ENCODE measurements at regions not wholly inside any gene's neighbourhood (a gene's known extent, or its start where the extent isn't known, plus 50 kb on each side); places are given as distances from the start of the nearest gene placed in this dataset.

DNA sequence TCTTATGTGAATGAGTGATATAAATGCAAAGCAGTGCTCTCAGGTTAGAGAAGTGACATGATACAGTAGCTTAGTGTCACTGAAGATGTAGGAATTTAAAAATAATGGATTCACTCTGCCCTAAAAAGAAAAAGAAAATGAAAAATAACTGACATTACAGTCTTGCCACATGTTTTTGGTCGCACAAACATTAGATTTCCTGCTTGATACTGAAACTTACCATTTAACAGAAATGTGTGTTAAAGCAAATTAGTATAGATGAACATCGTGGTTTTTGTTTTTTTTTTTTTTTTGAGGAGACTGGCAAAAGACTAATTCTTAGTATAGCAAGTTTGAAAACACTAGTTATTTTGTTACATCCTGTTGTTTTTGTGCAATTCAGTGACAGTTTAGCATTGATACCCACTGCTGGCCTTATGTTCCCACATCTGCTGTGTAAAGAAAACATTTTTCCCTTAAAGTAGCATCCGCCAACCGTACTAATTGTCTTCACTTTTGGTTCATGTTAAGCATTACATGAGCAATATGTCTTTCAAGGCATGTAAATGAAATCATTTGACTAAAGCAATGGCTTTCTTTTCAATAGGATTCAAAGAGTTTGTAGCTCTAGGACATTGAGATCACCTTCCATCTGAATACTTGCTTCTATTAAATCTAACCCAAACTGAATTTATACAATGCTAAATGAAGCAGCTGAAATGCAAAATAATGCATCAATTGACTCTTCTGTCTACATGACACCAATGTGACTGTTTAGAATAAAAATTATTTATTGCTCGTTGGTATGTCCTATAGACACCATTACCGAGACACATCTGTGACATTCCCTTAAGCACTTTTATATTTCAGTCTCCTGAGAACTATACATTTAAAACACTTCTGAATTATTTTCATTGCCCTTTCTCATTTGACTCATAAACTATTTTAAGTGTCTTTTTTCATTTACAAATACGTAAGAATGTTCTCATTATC is 859.1 kb downstream of the MAT2B start:
- Histone ChIP-seq H3K4me3 (ENCODE audit: low read depth, low read length) (no peak overlapping the region), H3K27ac (ENCODE audit: low read depth, low read length) (no peak overlapping the region), H3K27me3 (ENCODE audit: control insufficient read depth, insufficient read depth, low read length) (no peaks in the 10 kb centered on the region), H3K9ac (ENCODE audit: low read length) (no peak overlapping the region), H3K9me3 (ENCODE audit: control insufficient read depth, insufficient read depth, low read depth, low read length) (no peaks in the 10 kb centered on the region), H3K36me3 (ENCODE audit: control insufficient read depth, insufficient read depth, low read length) (no peaks in the 10 kb centered on the region), H3K4me1 (ENCODE audit: control insufficient read depth, insufficient read depth, low read length) (no peaks in the 10 kb centered on the region)

DNA sequence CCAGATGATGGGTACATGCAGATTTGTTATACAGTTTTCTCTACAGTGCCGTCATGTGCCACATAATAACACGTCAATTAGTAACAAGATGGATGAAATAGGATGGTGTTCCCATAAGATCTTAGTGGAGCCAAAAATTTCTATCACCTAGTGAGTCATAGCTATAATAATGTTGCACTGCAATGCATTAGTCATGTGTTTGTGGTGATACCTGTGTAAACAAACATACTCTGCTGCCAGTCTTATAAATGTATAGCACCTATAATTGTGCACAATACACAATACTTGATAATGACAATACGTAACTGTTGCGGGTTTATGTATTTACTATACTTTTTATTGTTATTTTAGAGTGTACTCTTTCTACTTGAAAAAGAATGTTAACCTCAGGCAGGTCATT is 865.4 kb downstream of the MAT2B start:
- no peak overlapping the region for H3K9ac ChIP-seq (ENCODE audit: low read length)
- no peak overlapping the region for H3K4me3 ChIP-seq (ENCODE audit: low read depth, low read length)
- no peaks in the 10 kb centered on the region for H3K27me3 ChIP-seq (ENCODE audit: control insufficient read depth, insufficient read depth, low read length)

DNA sequence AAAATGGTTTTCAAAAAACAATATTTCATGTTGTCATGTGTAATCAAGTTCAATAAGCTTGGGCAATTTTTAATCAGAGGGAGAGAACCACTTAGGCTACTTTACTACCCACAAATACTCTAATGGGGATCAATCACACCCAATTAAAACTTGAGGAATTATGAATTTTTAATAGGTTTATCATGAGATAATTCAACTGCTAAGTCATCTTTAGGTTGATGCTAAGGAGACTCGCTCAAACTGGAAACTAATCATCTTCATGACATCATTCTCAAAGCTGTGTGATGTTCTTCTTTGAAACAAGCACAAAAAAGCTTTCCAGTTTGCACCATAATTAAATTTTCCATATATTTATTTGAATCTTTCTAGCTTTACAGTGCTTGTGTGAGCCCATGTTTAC is 867.5 kb downstream of the MAT2B start:
- Histone ChIP-seq H3K9me3 (ENCODE audit: control insufficient read depth, insufficient read depth, low read depth, low read length) (no peaks in the 10 kb centered on the region), H3K27ac (ENCODE audit: low read depth, low read length) (no peak overlapping the region), H3K9ac (ENCODE audit: low read length) (no peak overlapping the region), H3K36me3 (ENCODE audit: control insufficient read depth, insufficient read depth, low read length) (no peaks in the 10 kb centered on the region), H3K4me1 (ENCODE audit: control insufficient read depth, insufficient read depth, low read length) (no peaks in the 10 kb centered on the region), H3K4me3 (ENCODE audit: low read depth, low read length) (no peak overlapping the region), H3K27me3 (ENCODE audit: control insufficient read depth, insufficient read depth, low read length) (no peaks in the 10 kb centered on the region)

More for the DNA sequence above, 865.4 kb downstream of the MAT2B start:
- Histone ChIP-seq H3K36me3 (ENCODE audit: control insufficient read depth, insufficient read depth, low read length) (no peaks in the 10 kb centered on the region), H3K4me1 (ENCODE audit: control insufficient read depth, insufficient read depth, low read length) (no peaks in the 10 kb centered on the region), H3K27ac (ENCODE audit: low read depth, low read length) (no peak overlapping the region), H3K9me3 (ENCODE audit: control insufficient read depth, insufficient read depth, low read depth, low read length) (no peaks in the 10 kb centered on the region)

DNA sequence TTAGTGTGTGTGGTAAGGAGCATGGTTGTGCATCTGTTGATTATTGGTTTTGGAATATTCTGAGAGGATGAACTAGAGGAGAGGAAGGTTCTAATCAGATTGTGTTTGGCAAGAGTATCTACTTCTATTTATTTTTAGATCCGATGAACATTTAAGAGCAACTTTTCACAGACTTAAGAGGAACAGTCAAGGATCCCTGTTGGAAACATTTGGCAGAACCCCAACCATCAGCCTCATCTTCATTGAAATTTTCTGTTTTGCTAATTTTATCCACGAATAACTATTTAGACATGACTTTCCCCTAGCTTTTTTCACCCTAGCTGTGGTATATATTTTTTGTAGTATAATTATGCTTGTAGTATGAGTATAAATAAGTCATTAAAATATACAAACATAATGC is 868.5 kb downstream of the MAT2B start:
- Histone ChIP-seq H3K36me3 (ENCODE audit: control insufficient read depth, insufficient read depth, low read length) (no peaks in the 10 kb centered on the region), H3K9me3 (ENCODE audit: control insufficient read depth, insufficient read depth, low read depth, low read length) (no peaks in the 10 kb centered on the region), H3K27ac (ENCODE audit: low read depth, low read length) (no peak overlapping the region), H3K4me3 (ENCODE audit: low read depth, low read length) (no peak overlapping the region), H3K9ac (ENCODE audit: low read length) (no peak overlapping the region), H3K4me1 (ENCODE audit: control insufficient read depth, insufficient read depth, low read length) (no peaks in the 10 kb centered on the region), H3K27me3 (ENCODE audit: control insufficient read depth, insufficient read depth, low read length) (no peaks in the 10 kb centered on the region)

DNA sequence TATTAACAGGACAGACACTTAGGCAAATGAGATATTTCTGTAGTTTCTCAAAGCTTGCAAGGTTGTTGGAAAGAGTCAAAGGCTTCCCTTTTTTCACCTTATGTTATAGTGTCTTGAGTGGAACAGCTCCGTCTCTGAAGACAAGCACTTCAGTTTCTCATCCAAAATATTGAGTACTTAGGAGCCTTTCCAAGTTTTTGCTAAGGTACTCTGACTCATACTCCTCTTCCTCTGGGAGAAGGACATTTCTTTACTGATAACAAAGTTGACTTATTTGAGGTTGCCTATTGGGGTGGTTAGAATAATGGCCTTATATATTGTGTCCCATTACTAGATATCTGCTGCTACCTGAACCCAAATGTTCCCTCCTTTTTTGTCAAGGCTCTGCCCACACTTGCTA is 869.6 kb downstream of the MAT2B start:
- Histone ChIP-seq H3K4me3 (ENCODE audit: low read depth, low read length) (no peak overlapping the region), H3K27me3 (ENCODE audit: control insufficient read depth, insufficient read depth, low read length) (no peaks in the 10 kb centered on the region), H3K9me3 (ENCODE audit: control insufficient read depth, insufficient read depth, low read depth, low read length) (peaks cover 4% of the 10 kb centered on the region; the same call in 1 of the 2 replicates), H3K27ac (ENCODE audit: low read depth, low read length) (no peak overlapping the region), H3K4me1 (ENCODE audit: control insufficient read depth, insufficient read depth, low read length) (no peaks in the 10 kb centered on the region), H3K36me3 (ENCODE audit: control insufficient read depth, insufficient read depth, low read length) (no peaks in the 10 kb centered on the region), H3K9ac (ENCODE audit: low read length) (no peak overlapping the region)

DNA sequence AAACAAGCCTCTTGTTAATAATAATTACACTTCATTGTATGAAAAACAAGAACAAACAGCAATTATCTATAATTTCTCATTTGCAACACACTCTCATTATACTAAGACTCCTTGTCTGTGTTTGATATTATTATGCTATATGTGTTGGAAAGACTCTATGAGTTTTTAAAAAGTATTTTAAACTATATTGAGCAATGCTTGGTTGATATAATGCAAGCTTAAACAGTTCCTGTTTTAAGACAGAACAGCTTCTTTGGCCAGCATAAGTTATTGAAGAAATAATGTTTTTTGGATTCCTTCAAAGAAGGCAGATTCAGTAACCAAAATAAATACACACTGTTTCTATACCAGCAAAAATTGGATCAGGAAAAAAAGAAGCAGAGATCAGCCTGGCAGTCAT is 871.4 kb downstream of the MAT2B start:
- Histone ChIP-seq H3K36me3 (ENCODE audit: control insufficient read depth, insufficient read depth, low read length) (no peaks in the 10 kb centered on the region), H3K4me1 (ENCODE audit: control insufficient read depth, insufficient read depth, low read length) (no peaks in the 10 kb centered on the region), H3K9ac (ENCODE audit: low read length) (no peak overlapping the region), H3K4me3 (ENCODE audit: low read depth, low read length) (no peak overlapping the region), H3K27me3 (ENCODE audit: control insufficient read depth, insufficient read depth, low read length) (no peaks in the 10 kb centered on the region), H3K9me3 (ENCODE audit: control insufficient read depth, insufficient read depth, low read depth, low read length) (peaks cover 4% of the 10 kb centered on the region; the same call in 1 of the 2 replicates), H3K27ac (ENCODE audit: low read depth, low read length) (no peak overlapping the region)

DNA sequence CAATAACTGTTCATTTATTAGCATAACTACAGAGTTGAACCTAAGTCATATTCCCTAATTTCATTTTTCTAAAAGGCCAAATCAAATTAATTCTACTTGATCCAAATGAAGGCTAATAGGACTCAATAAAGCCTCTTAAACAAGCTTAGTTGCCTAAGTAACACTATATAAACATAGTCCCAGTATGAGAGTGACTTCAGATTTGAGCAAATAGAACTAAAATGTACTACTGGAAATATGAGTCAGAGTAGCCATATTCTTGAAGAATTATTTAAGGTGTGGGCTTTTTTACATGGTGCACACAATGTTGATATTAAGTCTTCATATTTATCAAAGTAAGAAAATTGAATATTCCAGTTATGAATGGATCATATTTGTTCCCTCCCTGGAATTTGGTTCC is 872.3 kb downstream of the MAT2B start:
- H3K36me3 ChIP-seq (ENCODE audit: control insufficient read depth, insufficient read depth, low read length): no peaks in the 10 kb centered on the region
- no peak overlapping the region for H3K27ac ChIP-seq (ENCODE audit: low read depth, low read length)
- no peak overlapping the region for H3K4me3 ChIP-seq (ENCODE audit: low read depth, low read length)
- H3K27me3 ChIP-seq (ENCODE audit: control insufficient read depth, insufficient read depth, low read length): no peaks in the 10 kb centered on the region
- H3K9me3 ChIP-seq (ENCODE audit: control insufficient read depth, insufficient read depth, low read depth, low read length): peaks cover 4% of the 10 kb centered on the region; the same call in 1 of the 2 replicates
- H3K4me1 ChIP-seq (ENCODE audit: control insufficient read depth, insufficient read depth, low read length): no peaks in the 10 kb centered on the region
- no peak overlapping the region for H3K9ac ChIP-seq (ENCODE audit: low read length)

DNA sequence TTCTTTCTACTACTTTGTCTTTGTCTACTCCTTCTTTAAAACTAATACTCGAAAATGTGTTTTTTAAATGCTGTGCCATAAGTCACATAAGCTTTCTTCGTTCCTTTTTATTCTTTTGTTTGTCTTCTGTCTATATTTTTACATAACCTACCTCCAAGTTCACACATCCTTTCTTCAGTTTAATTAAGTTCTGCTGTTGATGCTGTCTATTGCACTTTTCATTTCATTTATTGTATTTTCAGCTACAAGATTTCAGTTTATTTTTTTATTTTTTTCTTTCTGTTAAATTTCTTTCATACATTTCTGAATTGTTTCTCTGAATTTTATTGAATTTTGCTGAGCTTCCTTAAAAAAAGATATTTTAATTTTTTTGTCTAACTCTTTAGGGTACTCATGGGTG is 878.2 kb downstream of the MAT2B start:
- Histone ChIP-seq H3K27ac (ENCODE audit: low read depth, low read length) (no peak overlapping the region), H3K36me3 (ENCODE audit: control insufficient read depth, insufficient read depth, low read length) (no peaks in the 10 kb centered on the region), H3K4me1 (ENCODE audit: control insufficient read depth, insufficient read depth, low read length) (no peaks in the 10 kb centered on the region), H3K4me3 (ENCODE audit: low read depth, low read length) (no peak overlapping the region), H3K9me3 (ENCODE audit: control insufficient read depth, insufficient read depth, low read depth, low read length) (peaks cover 6% of the 10 kb centered on the region; the same call in 1 of the 2 replicates), H3K27me3 (ENCODE audit: control insufficient read depth, insufficient read depth, low read length) (no peaks in the 10 kb centered on the region), H3K9ac (ENCODE audit: low read length) (no peak overlapping the region)

DNA sequence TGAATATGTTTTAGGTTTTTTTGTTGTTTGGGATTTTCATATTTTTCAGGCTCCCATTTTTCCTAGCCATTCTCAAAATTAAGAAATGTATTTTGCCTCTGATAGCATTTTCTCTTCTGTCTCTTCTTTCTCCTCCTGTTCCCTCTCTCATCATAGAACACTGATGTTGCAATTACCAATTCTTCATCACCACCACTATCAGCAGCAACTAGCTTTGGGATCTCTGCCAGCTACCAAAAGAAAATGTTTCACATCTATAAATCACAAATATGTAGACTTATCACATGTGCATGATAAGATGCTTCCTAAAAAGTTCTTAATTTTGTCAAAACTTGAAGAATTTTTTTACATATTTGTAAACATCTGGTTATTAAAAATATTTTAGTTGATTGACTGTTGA is 887.1 kb downstream of the MAT2B start:
- Histone ChIP-seq H3K4me1 (ENCODE audit: control insufficient read depth, insufficient read depth, low read length) (no peaks in the 10 kb centered on the region), H3K36me3 (ENCODE audit: control insufficient read depth, insufficient read depth, low read length) (no peaks in the 10 kb centered on the region), H3K27me3 (ENCODE audit: control insufficient read depth, insufficient read depth, low read length) (no peaks in the 10 kb centered on the region), H3K9ac (ENCODE audit: low read length) (no peak overlapping the region), H3K9me3 (ENCODE audit: control insufficient read depth, insufficient read depth, low read depth, low read length) (no peaks in the 10 kb centered on the region), H3K27ac (ENCODE audit: low read depth, low read length) (no peak overlapping the region), H3K4me3 (ENCODE audit: low read depth, low read length) (no peak overlapping the region)

DNA sequence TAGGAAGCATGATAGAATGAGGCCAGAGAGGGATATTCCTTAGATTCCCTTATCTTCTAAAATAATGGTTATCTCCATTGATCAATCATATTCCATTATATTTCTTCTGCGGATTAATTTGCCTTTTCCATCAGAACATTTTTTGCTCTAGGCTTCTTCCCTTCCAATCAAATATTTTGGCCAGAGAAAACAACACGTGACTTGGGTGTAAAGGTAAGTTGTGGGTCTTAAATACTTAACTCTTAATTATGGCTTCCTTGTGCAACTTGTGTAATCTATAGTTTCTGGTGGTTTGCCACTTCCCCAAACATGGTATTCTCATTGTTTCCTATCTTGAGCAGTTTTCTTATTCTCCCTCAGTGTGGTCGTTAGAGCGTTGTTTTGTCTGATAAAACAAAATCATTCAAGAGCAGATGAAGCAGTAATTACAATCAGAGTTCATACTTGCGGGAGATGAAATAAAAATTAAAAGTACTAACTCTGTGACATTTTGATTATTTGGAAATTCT is 889.3 kb downstream of the MAT2B start:
- no peaks in the 10 kb centered on the region for H3K4me1 ChIP-seq (ENCODE audit: control insufficient read depth, insufficient read depth, low read length)
- no peak overlapping the region for H3K27ac ChIP-seq (ENCODE audit: low read depth, low read length)
- H3K9ac ChIP-seq (ENCODE audit: low read length): no peak overlapping the region
- H3K27me3 ChIP-seq (ENCODE audit: control insufficient read depth, insufficient read depth, low read length): no peaks in the 10 kb centered on the region
- no peaks in the 10 kb centered on the region for H3K36me3 ChIP-seq (ENCODE audit: control insufficient read depth, insufficient read depth, low read length)
- no peak overlapping the region for H3K4me3 ChIP-seq (ENCODE audit: low read depth, low read length)
- no peaks in the 10 kb centered on the region for H3K9me3 ChIP-seq (ENCODE audit: control insufficient read depth, insufficient read depth, low read depth, low read length)

DNA sequence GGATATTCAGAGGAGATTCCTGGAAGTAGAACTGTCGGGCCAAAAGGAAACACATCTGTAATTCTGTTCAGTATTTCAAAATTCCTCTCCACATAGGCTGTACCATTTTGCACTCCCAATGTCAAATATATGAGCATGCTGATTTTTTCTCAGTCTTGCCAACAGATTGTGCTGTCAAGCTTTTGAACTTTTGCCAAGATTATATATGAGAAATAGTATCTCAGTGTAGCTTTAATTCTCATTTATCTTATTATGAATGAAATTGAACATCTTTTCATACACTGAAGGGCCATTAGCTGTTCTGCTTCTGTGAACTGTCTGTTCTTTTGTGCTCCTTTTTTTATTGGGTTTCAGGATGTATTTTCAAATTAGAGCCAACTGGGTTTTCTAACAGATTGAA is 907.1 kb downstream of the MAT2B start:
- H3K9ac ChIP-seq (ENCODE audit: low read length): no peak overlapping the region
- no peaks in the 10 kb centered on the region for H3K27me3 ChIP-seq (ENCODE audit: control insufficient read depth, insufficient read depth, low read length)
- no peak overlapping the region for H3K27ac ChIP-seq (ENCODE audit: low read depth, low read length)
- no peaks in the 10 kb centered on the region for H3K9me3 ChIP-seq (ENCODE audit: control insufficient read depth, insufficient read depth, low read depth, low read length)
- no peaks in the 10 kb centered on the region for H3K4me1 ChIP-seq (ENCODE audit: control insufficient read depth, insufficient read depth, low read length)
- no peaks in the 10 kb centered on the region for H3K36me3 ChIP-seq (ENCODE audit: control insufficient read depth, insufficient read depth, low read length)
- no peak overlapping the region for H3K4me3 ChIP-seq (ENCODE audit: low read depth, low read length)
